Ureter (tissue), 1 donor: ENCODE measurements at regions not wholly inside any gene's neighbourhood (a gene's known extent, or its start where the extent isn't known, plus 50 kb on each side); places are given as distances from the start of the nearest gene placed in this dataset.
"Not testable (repeated sequence)": the region's sequence is repeated elsewhere in the genome, so short reads cannot be mapped to it uniquely, and the experiment has no call there.

Experiments
- DNase-seq: peaks from one replicate; pipeline ENCODE4 v3.0.0-alpha.2; 2020; ENCODE audit warnings: low spot score
- donor health status: DM: yes; HTN: yes; CAD: no.

DNA sequence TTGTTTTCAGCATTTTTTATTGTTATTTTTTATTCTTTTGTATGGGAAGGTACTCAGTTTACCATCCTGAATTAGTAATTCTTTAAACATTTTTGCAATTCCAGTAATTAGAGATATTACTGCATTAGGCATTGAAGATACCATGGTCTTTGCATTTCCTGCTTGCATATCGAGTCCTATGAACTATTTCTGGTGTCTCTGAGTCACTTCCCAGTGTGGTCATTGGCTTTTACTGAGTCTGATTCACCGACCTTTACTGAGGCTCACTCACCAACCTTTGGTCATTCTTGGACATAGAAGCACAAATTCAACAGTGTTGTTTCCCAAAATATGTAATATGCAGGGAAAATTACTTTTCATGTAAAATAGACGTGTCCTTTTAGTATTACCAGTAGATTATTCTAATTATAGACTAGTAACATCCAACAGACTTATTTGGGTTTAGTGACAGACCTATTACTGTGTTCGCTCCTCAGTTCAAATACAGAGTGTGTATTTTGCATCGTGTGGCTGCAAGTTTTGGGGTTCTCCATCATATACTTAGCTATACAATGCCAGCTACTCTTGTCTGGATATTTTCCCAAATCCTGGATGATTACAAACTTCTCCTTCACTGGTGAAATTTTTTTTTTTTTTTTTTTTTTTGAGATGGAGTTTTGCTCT is 180.7 kb upstream of the PRSS1 start:
- no peak for DNase-seq

DNA sequence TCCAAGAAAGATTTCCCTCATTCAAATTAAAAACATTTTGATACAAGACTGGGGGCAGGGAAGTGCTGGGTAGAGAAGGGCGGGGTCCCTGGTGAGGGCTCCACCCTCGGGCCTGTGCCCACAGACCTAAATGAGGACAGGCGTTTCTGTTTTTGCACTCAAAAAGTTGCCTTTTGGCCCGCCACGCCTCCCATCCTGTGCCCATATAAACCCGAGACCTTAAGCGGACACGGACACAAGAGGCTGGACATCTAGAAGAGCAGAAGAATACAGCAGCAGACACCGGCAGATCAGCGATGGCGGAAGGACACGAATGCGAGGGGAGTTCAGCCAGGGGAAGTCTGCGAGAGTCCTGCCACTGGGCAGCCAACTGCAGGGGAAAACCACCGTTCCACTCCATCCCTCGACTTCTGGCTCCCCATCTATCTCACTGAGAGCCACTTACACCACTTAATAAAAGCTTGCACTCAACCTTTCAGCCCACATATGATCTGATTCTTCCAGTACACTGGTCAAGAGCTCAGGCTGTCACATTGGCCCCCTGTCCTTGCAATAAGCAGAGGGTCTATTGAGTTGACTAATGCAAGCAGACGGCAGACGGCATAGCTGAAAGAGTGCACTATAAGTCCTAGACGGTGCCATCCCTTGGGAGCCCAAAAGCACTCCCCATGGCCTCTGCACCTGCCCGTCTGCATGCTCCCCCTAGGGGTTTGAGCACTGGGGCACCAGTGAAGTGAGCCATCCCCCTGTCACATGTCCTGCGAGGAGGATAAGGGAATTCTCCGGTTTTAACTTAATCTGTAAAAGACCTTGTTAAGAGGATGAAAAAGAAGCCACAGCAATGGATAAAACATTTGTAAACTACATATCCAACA is 181.8 kb upstream of the PRSS1 start:
- no peak for DNase-seq

DNA sequence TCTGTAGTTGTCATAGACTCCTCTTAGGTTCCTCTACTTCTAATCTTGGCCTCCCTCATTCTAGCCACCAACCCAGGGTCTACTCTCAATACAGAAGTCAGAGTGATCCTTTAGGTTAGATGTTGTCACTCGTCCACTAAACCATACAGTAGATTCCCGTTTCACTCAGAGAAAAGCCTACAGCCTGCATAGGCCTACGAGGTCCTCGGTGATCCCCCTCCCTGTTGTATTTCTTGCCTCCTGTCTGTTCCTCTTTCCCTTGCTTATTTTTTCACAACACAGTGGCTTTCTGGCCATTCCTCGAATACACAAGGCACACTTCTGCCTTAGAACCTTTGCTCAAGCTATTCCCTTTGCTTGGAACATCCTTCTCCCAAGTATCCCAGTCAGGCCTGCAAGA is 183.0 kb upstream of the PRSS1 start:
- no peak for DNase-seq

DNA sequence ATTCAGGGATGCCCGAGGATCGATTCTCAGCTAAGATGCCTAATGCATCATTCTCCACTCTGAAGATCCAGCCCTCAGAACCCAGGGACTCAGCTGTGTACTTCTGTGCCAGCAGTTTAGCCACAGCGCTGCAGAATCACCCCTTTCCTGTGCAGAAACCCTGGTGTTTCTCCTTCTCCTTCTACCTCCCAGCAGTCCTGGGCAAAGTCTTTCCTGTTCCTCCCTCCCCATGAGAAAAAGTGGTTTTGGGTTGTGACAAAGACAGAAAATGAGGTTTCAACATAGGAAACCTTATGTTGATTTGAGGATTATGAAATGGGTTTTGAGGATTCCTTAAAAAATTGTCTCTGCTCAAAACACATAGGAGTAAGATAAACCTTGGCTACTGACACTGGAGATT is 185.1 kb upstream of the PRSS1 start:
- not testable (repeated sequence) for DNase-seq

DNA sequence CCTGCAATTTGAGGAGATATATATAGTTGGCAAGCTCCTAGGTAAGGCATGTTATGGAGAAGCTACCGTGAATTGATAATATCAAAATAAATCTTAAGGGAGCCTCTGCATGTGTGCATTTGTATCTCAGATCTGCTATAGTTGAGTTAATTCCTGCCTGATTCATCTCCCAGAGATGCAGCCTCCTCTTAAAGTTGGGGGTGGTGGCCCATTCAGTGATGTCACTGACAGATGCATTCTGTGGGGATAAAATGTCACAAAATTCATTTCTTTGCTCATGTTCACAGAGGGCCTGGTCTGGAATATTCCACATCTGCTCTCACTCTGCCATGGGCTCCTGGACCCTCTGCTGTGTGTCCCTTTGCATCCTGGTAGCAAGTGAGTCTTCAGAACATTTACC is 185.8 kb upstream of the PRSS1 start:
- no peak for DNase-seq

DNA sequence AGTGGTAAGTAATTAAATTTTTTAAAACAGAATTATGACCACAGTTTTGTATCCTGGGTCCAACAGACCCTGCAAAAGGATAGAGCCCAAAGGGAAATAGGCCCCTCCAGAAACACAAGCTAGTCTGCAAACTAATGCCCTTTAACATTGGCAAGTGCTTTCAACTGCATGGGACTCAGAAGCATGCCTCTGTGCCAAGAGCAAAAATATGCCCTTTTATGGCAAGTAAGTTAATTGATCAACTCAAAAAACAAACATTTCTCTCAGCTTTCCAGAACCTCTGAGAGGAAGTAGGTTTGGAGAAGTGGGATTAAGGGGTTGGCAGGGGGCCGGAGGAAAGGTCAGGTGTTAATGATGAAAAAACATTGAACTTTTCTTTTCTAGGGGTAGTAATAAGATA is 186.6 kb upstream of the PRSS1 start:
- no peak for DNase-seq

DNA sequence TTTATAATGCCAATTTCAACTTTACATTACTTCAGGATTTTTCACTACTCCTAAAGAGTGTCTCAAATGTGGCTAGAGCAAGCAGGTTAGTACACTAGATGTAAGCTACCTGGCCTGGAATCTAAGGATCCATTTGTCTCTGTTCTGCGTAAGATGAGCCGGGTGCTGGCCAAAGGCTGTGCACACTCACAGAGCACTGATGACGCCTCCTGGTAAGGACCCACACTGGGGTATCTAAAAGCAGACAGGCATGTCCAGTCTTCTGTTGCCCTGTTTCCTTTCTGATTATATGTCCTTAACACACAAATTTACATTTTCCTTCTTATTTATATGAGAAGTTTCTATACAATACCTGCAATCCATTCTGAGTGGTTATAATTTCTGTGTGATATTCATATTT is 187.9 kb upstream of the PRSS1 start:
- not testable (repeated sequence) for DNase-seq

DNA sequence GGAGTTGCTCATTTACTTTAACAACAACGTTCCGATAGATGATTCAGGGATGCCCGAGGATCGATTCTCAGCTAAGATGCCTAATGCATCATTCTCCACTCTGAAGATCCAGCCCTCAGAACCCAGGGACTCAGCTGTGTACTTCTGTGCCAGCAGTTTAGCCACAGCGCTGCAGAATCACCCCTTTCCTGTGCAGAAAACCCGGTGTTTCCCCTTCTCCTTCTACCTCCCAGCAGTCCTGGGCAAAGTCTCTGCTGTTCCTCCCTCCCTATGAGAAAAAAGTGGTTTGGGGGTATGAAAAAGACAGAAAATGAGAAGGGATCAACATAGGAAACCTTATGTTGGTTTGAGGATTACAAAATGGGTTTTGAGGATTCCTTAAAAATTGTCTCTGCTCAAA is 188.5 kb upstream of the PRSS1 start:
- not testable (repeated sequence) for DNase-seq

DNA sequence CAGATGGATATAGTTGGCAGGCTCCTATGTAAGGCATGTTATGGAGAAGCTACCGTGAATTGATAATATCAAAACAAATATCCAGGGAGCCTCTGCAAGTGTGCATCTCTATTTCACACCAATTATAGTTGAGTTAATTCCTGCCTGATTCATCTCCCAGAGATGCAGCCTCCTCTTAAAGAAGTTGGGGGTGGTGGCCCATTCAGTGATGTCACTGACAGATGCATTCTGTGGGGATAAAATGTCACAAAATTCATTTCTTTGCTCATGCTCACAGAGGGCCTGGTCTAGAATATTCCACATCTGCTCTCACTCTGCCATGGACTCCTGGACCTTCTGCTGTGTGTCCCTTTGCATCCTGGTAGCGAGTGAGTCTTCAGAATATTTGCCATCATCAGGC is 189.1 kb upstream of the PRSS1 start:
- no peak for DNase-seq

DNA sequence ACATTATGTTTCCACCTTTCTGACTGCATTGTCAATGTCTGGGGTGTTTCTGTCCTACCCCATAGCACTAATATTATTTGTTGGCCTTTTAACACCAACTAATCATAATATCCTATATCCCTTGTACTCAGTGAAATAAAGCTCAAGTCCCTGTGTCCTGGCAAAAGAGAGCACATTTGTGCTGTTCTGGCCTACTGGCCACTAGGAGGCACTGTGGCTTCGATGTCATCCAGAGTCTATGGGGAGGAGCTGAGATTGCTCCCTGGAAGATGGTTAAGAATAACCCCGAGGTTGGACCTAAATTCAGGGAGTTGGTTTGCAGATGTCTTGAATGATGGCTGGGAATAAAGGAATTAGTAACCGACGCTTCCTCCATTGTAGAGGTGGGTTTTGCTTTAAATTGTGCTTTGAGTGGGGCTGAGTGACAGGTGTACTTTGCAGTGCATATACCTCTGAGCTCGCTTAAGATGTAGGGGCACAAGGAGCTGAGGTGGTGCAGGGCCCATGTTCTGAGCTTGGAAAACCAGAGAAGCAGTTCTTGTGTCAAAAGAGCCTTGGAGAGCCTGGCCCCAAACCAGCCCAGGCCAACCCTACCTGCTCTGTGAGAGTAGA is 191.2 kb upstream of the PRSS1 start:
- DNase-seq: no peak

DNA sequence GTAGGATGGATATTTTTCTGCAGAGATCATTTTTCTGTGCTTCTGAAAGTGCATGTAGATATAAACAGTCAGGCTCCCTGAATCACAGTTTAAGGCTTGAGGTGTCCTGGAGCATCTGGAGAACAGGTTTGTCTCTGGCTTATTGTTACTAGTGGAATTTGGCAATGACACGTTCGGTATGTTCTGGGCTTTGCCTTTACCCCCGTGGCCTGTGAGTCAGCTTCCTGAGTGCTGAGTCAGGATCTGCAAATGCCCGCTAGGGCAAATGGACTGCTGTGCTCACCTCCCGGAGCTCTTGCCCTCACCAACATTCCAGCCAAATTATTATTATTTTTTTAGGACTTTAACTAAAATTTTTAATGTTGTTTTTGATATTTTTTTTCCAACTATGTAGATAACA is 192.5 kb upstream of the PRSS1 start:
- DNase-seq: peak; percentile 71

DNA sequence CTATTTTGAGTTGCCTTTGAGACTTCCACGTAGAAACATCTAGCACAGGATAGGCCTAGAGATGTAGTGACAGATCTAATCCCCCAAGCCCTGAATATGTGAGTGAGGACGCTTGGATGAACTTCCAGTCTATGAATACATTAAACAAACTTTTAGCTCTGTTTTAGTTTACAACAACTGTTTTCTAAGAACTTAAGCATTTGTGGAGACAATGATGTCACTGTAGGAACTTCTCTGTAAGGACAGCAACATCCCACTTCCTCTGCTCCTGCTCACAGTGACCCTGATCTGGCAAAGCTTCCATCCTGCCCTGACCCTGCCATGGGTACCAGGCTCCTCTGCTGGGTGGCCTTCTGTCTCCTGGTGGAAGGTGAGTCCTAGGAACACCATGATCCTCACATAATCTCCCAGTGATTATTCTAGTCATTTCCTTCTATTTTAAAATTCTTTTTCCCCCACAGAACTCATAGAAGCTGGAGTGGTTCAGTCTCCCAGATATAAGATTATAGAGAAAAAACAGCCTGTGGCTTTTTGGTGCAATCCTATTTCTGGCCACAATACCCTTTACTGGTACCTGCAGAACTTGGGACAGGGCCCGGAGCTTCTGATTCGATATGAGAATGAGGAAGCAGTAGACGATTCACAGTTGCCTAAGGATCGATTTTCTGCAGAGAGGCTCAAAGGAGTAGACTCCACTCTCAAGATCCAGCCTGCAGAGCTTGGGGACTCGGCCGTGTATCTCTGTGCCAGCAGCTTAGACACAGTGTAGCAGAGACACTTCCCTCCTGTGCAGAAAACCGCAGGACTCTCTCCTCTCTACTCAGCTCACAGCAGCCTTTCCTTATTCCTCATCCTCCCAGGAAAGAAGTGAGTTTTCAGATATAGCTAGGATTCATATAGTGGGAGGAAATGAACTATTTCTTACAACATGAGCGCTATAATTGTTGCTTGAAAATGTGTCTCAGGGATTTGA is 194.4 kb upstream of the PRSS1 start:
- no peak for DNase-seq

DNA sequence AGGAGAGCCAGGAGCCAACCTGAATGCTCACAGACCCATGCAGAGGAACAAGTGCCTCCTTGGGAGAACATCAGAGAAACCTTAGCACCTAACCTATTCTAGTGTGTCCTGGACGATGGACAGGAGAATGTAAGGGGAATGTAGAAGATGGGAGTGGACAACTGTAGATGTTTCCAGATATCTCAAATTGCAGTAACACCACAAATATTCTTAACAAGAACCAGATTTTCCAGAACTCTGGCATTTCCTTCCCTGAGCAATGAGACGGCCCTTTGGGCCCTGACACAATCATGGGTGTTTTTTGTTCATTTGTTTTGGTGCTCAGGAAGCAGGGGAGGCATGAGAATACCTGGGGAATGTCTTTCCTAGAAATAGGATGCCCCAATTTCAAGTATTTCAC is 196.1 kb upstream of the PRSS1 start:
- DNase-seq: no peak

DNA sequence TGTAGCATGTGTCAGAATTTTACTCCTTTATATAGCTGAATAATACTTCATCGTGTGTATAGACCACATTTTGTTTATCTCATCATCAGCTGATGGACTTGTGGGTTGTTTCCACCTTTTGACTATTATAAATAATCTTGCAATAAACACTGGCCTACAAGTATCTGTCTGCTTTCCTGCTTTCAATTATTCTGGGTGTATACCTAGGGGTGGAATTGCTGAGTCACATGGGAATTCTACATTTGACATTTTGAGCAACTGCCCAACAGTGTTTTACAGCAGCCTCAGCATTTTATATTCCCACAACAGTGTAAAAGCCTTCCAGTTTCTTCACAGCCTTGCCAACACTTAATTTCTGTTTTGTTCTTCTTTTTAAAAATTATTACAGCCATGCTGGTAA is 200.3 kb upstream of the PRSS1 start:
- DNase-seq: no peak

DNA sequence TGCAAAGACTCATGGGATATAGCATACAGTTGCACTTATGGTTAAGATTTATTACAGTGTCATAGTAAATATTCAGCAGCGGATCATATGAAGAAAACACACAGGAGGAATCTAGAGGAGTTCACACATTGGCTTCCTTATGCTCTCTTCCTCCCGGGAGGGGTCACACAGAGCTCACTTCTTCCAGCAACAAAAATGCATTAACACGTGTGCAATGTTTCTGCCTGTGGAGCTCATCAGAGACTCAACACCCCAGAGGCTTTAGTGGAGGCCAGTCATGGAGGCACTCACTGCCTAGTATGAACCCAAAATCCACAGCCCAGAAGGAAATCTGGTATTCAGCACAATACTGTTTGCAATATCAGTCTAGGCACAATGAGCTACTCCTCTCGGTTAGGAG is 202.8 kb upstream of the PRSS1 start:
- no peak for DNase-seq

DNA sequence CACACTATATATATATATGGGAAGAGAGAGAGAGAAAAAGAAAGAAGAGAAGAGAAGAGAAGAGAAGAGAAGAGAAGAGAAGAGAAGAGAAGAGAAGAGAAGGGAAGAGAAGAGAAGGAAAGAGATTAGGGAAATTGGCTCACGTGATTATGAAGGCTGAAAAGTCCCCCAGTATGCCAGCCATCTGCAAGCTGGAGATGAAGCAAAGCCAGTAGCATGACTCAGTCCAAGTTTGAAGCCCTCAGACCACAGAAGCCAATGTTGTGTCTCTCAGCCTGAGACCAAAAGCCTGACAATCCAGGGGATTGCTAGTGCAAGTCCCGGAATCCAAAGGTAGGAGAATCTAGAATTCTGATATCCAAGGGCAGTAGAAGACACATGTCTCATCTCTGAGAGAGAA is 206.3 kb upstream of the PRSS1 start:
- DNase-seq: no peak

DNA sequence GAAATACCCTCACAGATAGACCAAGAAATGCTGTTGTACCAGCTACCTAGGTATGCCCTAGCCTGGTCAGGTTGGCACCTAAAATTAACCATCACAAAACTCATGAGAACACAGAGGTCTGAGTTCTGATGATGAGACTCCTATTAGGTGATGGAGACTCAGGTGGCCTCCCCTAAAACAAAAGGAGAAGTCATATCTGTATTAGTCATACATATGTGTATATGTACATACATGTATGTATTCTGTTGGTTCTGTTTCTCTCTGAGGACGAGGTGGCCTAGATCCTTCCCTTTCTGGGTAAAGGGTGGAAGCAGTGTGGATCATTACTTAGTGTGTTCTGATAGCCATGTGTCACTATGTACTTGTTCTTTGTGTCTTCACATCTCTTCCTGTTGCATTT is 207.2 kb upstream of the PRSS1 start:
- DNase-seq: no peak

DNA sequence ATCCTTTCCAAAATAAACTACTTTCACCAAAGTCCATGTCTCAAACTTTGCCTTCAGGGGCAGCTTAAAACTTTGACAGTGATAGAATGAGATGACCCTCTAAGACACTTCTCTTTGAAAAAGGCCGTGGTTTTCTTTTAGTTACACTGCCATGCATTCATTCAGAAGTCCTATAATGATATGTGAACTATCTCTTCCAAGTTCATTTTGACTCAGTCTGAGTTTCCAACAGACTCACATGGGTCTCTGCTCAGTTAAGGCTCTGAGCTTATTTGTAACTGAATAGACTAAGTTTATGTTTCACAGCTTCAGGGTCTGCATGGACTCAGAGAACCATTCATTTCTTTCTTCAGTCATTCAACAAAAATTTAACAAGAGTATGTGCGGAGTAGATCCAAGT is 208.9 kb upstream of the PRSS1 start:
- no peak for DNase-seq

DNA sequence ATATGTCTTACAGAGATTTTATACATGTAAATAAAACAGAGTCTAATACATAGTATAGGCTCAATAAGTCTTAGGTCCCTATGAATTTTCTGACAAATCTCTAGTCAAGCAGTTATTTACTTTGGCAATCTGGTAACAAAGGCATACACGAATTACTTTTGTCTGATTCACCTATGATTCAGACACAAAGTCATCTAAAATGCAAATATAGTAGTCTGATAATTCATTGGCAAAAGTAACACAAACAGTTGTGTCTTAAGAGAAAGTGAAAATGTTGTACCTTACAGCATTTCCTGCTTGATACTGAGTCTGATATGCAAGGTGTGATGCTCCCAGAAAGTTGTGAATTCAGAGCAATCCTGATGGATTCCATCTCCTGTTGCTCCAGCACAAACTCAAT is 209.4 kb upstream of the PRSS1 start:
- no peak for DNase-seq

DNA sequence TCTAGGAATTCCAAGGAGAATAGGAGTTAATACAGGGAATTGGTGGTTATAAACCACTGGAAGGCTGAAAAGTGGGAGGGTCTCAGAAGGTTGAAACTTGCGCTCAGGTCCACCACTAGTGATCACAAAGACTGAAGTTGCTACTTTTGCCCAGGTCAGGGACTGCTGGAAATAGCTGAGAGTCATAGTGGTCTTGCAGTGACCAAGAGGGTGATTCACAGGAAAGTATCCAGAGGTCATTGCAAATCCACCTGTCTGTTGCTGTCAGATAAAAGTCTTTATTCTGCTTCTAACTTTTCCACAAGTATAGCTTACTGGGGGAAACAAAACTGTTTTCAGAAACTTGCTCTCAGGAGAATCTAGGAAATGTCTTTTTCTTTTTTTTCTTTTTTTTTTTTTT is 211.5 kb upstream of the PRSS1 start:
- no peak for DNase-seq

DNA sequence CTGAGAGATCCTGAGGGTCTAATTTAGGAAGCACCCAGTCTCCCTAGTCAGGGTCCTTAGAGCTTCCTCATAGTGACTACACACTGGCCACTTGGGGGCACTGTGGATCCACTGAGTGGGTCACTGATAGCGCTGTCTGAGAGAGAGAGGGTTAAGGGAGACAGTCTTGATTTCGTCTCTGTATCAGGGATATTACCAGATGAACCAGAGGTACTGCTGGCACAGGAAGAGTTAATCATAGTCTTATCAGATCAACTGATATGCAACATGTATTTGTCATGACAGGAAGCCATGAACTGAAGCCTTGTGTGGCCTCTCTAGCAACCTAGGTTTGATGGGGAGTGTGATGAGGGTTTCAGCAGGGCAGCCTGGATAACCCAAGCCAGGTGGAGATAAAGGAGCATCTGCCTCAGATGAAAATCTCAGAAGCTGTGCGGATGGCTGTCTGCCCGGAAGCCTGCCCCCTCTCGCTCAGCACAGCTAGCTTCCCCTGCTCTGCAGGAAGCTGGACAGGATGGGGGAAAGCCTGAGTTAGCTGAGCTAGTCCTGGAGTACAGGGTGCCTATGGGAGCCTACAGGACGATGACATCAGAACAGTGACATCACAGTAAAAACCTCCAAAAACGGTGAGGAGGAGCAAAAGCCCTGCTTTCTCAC is 214.0 kb upstream of the PRSS1 start:
- peak; percentile 65 for DNase-seq
